H1 (cell line): ENCODE measurements at regions not wholly inside any gene's neighbourhood (a gene's known extent, or its start where the extent isn't known, plus 50 kb on each side); places are given as distances from the start of the nearest gene placed in this dataset.

ENCODE experiments used
- CTCF ChIA-PET: fragments of 300-600 bp; sonication (Branson Sonifier 250); formaldehyde crosslinking; loops from one replicate; lab custom pipeline; 2021; ENCODE audit not compliant: partially characterized antibody; lab: Charles Lee
- POLR2A ChIA-PET: fragments of 300-600 bp; sonication (Branson Sonifier 250); formaldehyde crosslinking; loops from one replicate; lab custom pipeline; 2021; ENCODE audit warnings: inconsistent platforms; ENCODE audit not compliant: partially characterized antibody; lab: Charles Lee
- DNase-seq, 2 experiments: peaks; one replicate each; pipeline versions ENCODE4 v3.0.0 to v3.0.0-alpha.2; 2010 to 2022; ENCODE audit warnings: low spot score in 2 of 2, low read depth in 1 of 2, mixed read lengths in 1 of 2
- FAIRE-seq: peaks from 2 replicates; lab custom pipeline; 2011; peaks lifted over from hg19 to GRCh38; lab: Jason Lieb, UNC
- H2AFZ ChIP-seq: 2 replicates; pipeline ENCODE4 v1.8.1; 2012; ENCODE audit warnings: low read length, inconsistent platforms
- H2AK5ac ChIP-seq: 2 replicates; pipeline ENCODE4 v1.6.1; 2013; ENCODE audit warnings: low read depth, low read length
- H2BK120ac ChIP-seq: replicated peaks from 2 replicates; pipeline ENCODE3; 2013; ENCODE audit warnings: low read depth, low read length, inconsistent platforms
- H2BK12ac ChIP-seq: 2 replicates; pipeline ENCODE4 v1.6.1; 2013; ENCODE audit warnings: low read depth, low read length
- H2BK15ac ChIP-seq: 2 replicates; pipeline ENCODE4 v1.6.1; 2013; ENCODE audit warnings: low read length
- H2BK20ac ChIP-seq: 2 replicates; pipeline ENCODE4 v1.6.1; 2013; ENCODE audit warnings: low read length
- H2BK5ac ChIP-seq: 2 replicates; pipeline ENCODE4 v1.6.1; 2013; ENCODE audit warnings: low read depth, low read length
- H3K14ac ChIP-seq: 2 replicates; pipeline ENCODE4 v1.6.1; 2013; ENCODE audit warnings: inconsistent platforms; ENCODE audit not compliant: insufficient read length
- H3K18ac ChIP-seq: 2 replicates; pipeline ENCODE4 v1.6.1; 2013; ENCODE audit warnings: low read length; ENCODE audit errors: extremely low read depth
- H3K23ac ChIP-seq: 2 replicates; pipeline ENCODE4 v1.6.1; 2013; ENCODE audit warnings: inconsistent platforms; ENCODE audit not compliant: insufficient read length
- H3K23me2 ChIP-seq: 2 replicates; pipeline ENCODE4 v1.6.1; 2013; ENCODE audit warnings: low read depth, low read length
- H3K27ac ChIP-seq: 2 replicates; pipeline ENCODE4 v1.6.1; 2011; ENCODE audit warnings: low read depth, low read length, inconsistent platforms
- H3K27me3 ChIP-seq, 4 experiments: replicated peaks in 1 of 4; 1 replicate in 1 of 4; 2 replicates in 3 of 4; pipeline versions ENCODE4 v1.6.1 to v1.8.1; 2011 to 2013; ENCODE audit warnings: low read length in 3 of 4, mild to moderate bottlenecking in 3 of 4, inconsistent platforms in 2 of 4, mixed read lengths in 2 of 4, moderate library complexity in 1 of 4; ENCODE audit not compliant: control insufficient read depth in 3 of 4, insufficient read depth in 3 of 4; ENCODE audit errors: extremely low read depth in 1 of 4
- H3K36me3 ChIP-seq, 4 experiments: 2 replicates each; pipeline versions ENCODE4 v1.6.1 to v1.8.1; 2011 to 2013; ENCODE audit warnings: mild to moderate bottlenecking in 4 of 4, low read length in 3 of 4, moderate library complexity in 2 of 4, control low read depth in 1 of 4, inconsistent platforms in 1 of 4; ENCODE audit not compliant: insufficient read depth in 4 of 4, control insufficient read depth in 2 of 4
- H3K4ac ChIP-seq: replicated peaks from 2 replicates; pipeline ENCODE3; 2013; ENCODE audit warnings: low read length, low read depth, mixed read lengths, inconsistent platforms; ENCODE audit not compliant: insufficient read length
- H3K4me1 ChIP-seq, 4 experiments: replicated peaks in 1 of 4; 1 replicate in 1 of 4; 2 replicates in 3 of 4; pipeline versions ENCODE4 v1.6.1 to v1.8.1; 2011 to 2013; ENCODE audit warnings: low read length in 3 of 4, inconsistent platforms in 2 of 4, mixed read lengths in 1 of 4; ENCODE audit not compliant: insufficient read depth in 4 of 4, control insufficient read depth in 3 of 4
- H3K4me2 ChIP-seq, 2 experiments: 2 replicates each; pipeline versions ENCODE4 v1.6.1 to v1.8.1; 2011 to 2013; ENCODE audit warnings: low read depth in 2 of 2, low read length in 2 of 2, control low read depth in 1 of 2, inconsistent platforms in 1 of 2, mild to moderate bottlenecking in 1 of 2; ENCODE audit not compliant: insufficient read depth in 1 of 2
- H3K4me3 ChIP-seq, 4 experiments: fragments of 200-600, 300-600 bp in 1 of 4; sonication (generic), shearing (Covaris generic), sonication (Bioruptor Twin) in 1 of 4; 2 replicates each; pipeline versions ENCODE4 v1.5.1 to v1.8.1; 2011 to 2016; ENCODE audit warnings: low read length in 4 of 4, low read depth in 3 of 4, control low read depth in 2 of 4, inconsistent platforms in 2 of 4, mild to moderate bottlenecking in 2 of 4, mixed read lengths in 1 of 4, moderate library complexity in 1 of 4; ENCODE audit not compliant: insufficient read depth in 2 of 4; ENCODE audit errors: extremely low read depth in 1 of 4
- H3K56ac ChIP-seq: replicated peaks from 2 replicates; pipeline ENCODE3; 2013; ENCODE audit warnings: low read depth, mild to moderate bottlenecking, mixed read lengths, low read length, inconsistent platforms; ENCODE audit not compliant: insufficient read length
- H3K79me1 ChIP-seq: 2 replicates; pipeline ENCODE4 v1.6.1; 2013; ENCODE audit warnings: low read depth, low read length, control low read depth
- H3K79me2 ChIP-seq, 2 experiments: 2 replicates each; pipeline versions ENCODE4 v1.6.1 to v1.8.1; 2012 to 2013; ENCODE audit warnings: low read length in 2 of 2, mild to moderate bottlenecking in 2 of 2, inconsistent platforms in 1 of 2; ENCODE audit not compliant: insufficient read depth in 2 of 2, control insufficient read depth in 1 of 2
- H3K9ac ChIP-seq, 4 experiments: replicated peaks in 1 of 4; 1 replicate in 1 of 4; 2 replicates in 3 of 4; pipeline versions ENCODE4 v1.6.1 to v1.8.1; 2011 to 2013; ENCODE audit warnings: low read depth in 3 of 4, low read length in 3 of 4, control low read depth in 2 of 4, mild to moderate bottlenecking in 2 of 4, moderate library complexity in 2 of 4, inconsistent platforms in 1 of 4; ENCODE audit errors: extremely low read depth in 1 of 4
- H3K9me3 ChIP-seq, 2 experiments: 2 replicates each; pipeline versions ENCODE4 v1.6.1 to v1.8.1; 2012 to 2013; ENCODE audit warnings: mild to moderate bottlenecking in 2 of 2, moderate library complexity in 2 of 2, control low read depth in 1 of 2, inconsistent platforms in 1 of 2, low read depth in 1 of 2, low read length in 1 of 2, mixed read lengths in 1 of 2; ENCODE audit not compliant: insufficient read depth in 2 of 2
- H4K20me1 ChIP-seq, 2 experiments: replicated peaks in 1 of 2; 2 replicates each; pipeline versions ENCODE3 to v1.8.1; 2011 to 2013; ENCODE audit warnings: inconsistent platforms in 2 of 2, low read length in 2 of 2, mild to moderate bottlenecking in 1 of 2; ENCODE audit not compliant: insufficient read depth in 2 of 2, control insufficient read depth in 1 of 2
- H4K5ac ChIP-seq: 2 replicates; pipeline ENCODE4 v1.6.1; 2013; ENCODE audit warnings: low read length, low read depth, mixed read lengths, inconsistent platforms; ENCODE audit not compliant: insufficient read length
- H4K8ac ChIP-seq: 2 replicates; pipeline ENCODE4 v1.8.0; 2013; ENCODE audit warnings: mild to moderate bottlenecking, moderate library complexity, low read length, inconsistent platforms; ENCODE audit not compliant: insufficient read depth; ENCODE audit errors: extremely low read depth
- H4K91ac ChIP-seq: replicated peaks from 2 replicates; pipeline ENCODE3; 2013; ENCODE audit warnings: low read length, mixed read lengths, inconsistent platforms; ENCODE audit not compliant: insufficient read length
- BCL11A ChIP-seq, 2 experiments: IDR thresholded peaks; one replicate each; pipeline ENCODE4 v1.6.1; 2011; ENCODE audit warnings: low read depth in 2 of 2, low read length in 2 of 2, mild to moderate bottlenecking in 2 of 2
- JUND ChIP-seq: IDR thresholded peaks from 2 replicates; pipeline ENCODE4 v1.6.1; 2011; ENCODE audit warnings: mild to moderate bottlenecking, improper control_type of control experiment, low read length
- SIRT6 ChIP-seq: IDR thresholded peaks from one replicate; pipeline ENCODE4 v1.7.1; 2012; ENCODE audit warnings: low read length, inconsistent platforms
- SRF ChIP-seq: IDR thresholded peaks from 2 replicates; pipeline ENCODE4 v1.6.1; 2011; ENCODE audit warnings: mild to moderate bottlenecking, low read depth, low read length, moderate library complexity
- YY1 ChIP-seq: IDR thresholded peaks from 2 replicates; pipeline ENCODE4 v1.6.1; 2011; ENCODE audit warnings: low read depth, mild to moderate bottlenecking, low read length
- WGBS, 2 experiments: shearing (Covaris generic) in 1 of 2; methylation state at CpG; one replicate each; pipeline versions ENCODE4 v1.1.6 to v1.1.7; 2013 to 2015; ENCODE audit warnings: low lambda C conversion rate in 2 of 2, mixed read lengths in 2 of 2, inconsistent platforms in 1 of 2, low coverage in 1 of 2, missing lambda C conversion rate in 1 of 2; ENCODE audit not compliant: insufficient replicate concordance in 2 of 2, insufficient coverage in 1 of 2, insufficient read length in 1 of 2; ENCODE audit errors: extremely low coverage in 1 of 2, missing lambda C conversion rate in 1 of 2; 5-methylcytosine and 5-hydroxymethylcytosine counted together

- no peak overlapping the region for H3K18ac ChIP-seq
- no peak overlapping the region for H2AK5ac ChIP-seq
- TF ChIP-seq JUND: no peak
- TF ChIP-seq SRF: no peak
- TF ChIP-seq BCL11A (IDR thresholded peaks at IDR 0.05; ENCODE audit: low read depth in 2 of 2, low read length in 2 of 2): no peak
- no peak for TF ChIP-seq YY1
- no peak for TF ChIP-seq SIRT6
- ChIA-PET CTCF (interaction anchor here (1.1 kb wide), 1 partner anchor 189 kb away, joined by 3 read pairs; no protein-coding TSS in a partner anchor), POLR2A (no interaction called here)
- no peak overlapping the region for H3K23ac ChIP-seq
- no peak overlapping the region for H2BK120ac ChIP-seq
- no peaks in the 10 kb centered on the region for H4K20me1 ChIP-seq
- no peaks in the 10 kb centered on the region for H3K4me1 ChIP-seq
- H2BK20ac ChIP-seq: no peak overlapping the region
- no peak overlapping the region for H2AFZ ChIP-seq
- no peak overlapping the region for H4K91ac ChIP-seq
- H3K27ac ChIP-seq: no peak overlapping the region
- no peaks in the 10 kb centered on the region for H3K9me3 ChIP-seq
- H3K36me3 ChIP-seq: no peaks in the 10 kb centered on the region
- H3K4me2 ChIP-seq: no peak overlapping the region
- H2BK15ac ChIP-seq: no peak overlapping the region
- DNase-seq (no peak), FAIRE-seq (no peak)
- H3K14ac ChIP-seq: no peak overlapping the region
- H3K4me3 ChIP-seq: no peak overlapping the region
- H3K4ac ChIP-seq: no peak overlapping the region
- no peaks in the 10 kb centered on the region for H3K23me2 ChIP-seq
- H3K56ac ChIP-seq: no peak overlapping the region
- H3K79me2 ChIP-seq: no peaks in the 10 kb centered on the region
- no peak overlapping the region for H4K5ac ChIP-seq
- H2BK5ac ChIP-seq: no peak overlapping the region
- WGBS, 2 experiments: 91% methylated on average over 4 of the region's 4 CpGs; no CpG with 5 or more reads in 1 of the 2 experiments
- H2BK12ac ChIP-seq: no peak overlapping the region
- no peak overlapping the region for H3K9ac ChIP-seq
- no peak overlapping the region for H4K8ac ChIP-seq
- H3K27me3 ChIP-seq: no peaks in the 10 kb centered on the region
- H3K79me1 ChIP-seq: no peaks in the 10 kb centered on the region
Measured at GRCh38 chr10:10055656-10056442, 961.8 kb upstream of the CELF2 start.
